Raji (cell line): ENCODE measurements at regions not wholly inside any gene's neighbourhood (a gene's known extent, or its start where the extent isn't known, plus 50 kb on each side); places are given as distances from the start of the nearest gene placed in this dataset.

Experiments used
- POLR2A ChIP-seq: IDR thresholded peaks from 2 replicates; pipeline ENCODE4 v1.6.1; 2011; ENCODE audit warnings: low read depth, low read length, control low read depth; ENCODE audit not compliant: insufficient read depth

- TF ChIP-seq POLR2A: no peak
Measured at GRCh38 chr22:48581205-48581766, 1246.4 kb downstream of the BRD1 start.

GRCh38 chr22:48580481-48580970 is 1247.1 kb downstream of the BRD1 start:
- TF ChIP-seq POLR2A: no peak

- no peak for TF ChIP-seq POLR2A
Measured at GRCh38 chr22:48579928-48580309, 1247.8 kb downstream of the BRD1 start.

DNA sequence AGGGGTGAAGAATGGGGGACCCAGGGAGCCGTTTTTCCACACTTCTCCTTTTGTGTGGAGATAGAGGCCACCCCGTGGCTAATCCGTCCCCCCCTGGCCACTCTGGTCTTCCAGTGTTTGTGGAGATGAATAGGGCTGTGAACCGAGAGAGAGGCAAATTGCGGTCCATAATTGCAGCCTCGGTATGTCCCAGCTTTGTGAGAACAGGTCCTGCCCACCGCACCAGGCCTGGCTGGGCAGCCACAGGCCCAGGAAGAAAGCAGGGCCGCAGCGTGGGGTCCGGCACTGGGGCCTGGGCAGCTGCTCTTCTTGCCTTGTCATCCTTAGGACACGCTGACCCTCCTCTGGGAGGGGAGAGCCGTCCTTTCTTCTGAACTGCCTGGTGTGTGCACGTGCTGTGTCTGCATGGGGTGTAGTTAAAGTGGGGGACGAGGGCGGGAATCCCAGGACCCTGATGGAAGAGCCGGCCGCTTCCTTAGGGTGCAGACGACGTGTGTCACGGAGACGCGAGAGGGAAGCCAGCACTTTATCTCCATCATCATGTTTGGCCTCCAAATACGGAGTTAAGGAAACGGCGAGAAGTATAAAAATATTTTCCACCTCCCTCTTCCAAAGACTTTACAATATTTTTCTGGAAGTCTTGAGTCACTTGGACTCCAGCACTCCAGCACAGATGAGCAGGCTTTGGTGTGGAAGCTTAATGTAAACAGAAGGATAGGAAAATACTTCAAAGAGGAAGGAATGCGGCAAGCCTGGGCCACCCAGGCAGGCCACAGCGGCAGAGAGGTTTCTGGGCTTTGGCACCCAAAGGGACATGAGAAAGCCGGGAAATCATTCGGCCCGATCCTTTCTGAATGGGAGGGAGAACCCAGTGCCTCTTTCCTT is 1248.4 kb downstream of the BRD1 start:
- no peak for TF ChIP-seq POLR2A

DNA sequence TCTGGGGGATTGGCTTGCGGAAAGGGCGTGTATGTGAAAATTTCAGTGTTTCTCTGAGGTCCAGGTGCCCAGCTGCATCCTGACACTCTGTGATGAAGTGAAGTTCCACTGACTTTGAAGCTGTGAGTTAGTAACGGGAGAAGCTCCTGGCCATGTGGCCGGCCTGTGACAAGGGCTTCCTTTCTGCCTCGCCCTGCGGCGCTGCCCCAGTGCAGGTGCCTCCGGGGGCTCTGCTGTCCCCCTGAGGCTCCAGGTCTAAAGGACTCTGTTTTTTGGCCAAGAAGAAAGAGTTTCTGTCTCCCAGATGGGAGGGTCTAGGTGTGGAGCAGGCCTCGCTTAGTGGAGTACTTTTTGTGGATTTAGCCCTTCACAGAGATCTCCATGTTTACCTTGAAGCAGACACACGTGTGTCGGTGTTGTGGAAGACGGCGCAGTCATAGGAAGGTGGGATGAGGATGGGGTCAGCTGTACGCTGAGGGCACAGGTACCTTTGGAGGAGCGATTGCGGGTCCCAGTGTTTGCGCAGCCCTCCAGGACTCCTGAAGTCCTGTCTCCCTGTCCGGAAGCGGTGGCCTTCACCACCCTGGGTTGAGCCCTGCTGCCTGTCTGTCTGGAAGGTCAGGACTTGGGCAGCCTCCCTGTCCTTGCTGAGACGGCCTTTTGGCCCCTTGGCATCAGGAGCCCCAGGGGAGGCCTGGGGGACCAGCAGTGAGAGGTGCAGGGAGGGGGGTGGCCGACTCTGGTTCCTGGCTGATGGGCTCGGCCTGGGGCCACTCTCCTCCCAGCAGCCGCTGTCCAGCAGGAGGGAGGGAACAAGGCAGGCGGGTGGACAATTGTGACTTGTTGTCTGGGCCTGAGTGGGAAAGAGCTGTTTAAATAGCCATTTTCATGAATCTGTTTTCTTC is 1249.3 kb downstream of the BRD1 start:
- no peak for TF ChIP-seq POLR2A

DNA sequence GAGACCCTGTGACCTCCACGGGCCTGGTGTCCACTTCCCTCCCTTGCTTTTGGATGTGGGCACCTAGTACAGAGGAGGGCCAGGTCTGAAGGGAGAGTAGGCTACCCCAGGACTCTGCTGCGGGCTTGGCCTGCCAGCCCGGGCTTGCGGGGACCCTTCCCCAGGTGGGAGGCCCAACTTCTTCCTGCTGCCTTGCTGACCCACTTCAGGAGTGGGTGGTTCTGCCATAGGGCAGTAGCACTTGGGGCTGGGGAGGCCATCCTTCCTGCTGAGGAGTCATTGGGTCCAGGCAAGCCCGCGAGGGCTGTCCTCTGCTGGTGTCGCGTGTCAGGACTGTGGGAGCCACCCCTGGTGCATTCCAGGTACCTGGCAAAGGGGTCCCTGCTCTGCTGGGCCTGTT is 1250.0 kb downstream of the BRD1 start:
- no peak for TF ChIP-seq POLR2A

DNA sequence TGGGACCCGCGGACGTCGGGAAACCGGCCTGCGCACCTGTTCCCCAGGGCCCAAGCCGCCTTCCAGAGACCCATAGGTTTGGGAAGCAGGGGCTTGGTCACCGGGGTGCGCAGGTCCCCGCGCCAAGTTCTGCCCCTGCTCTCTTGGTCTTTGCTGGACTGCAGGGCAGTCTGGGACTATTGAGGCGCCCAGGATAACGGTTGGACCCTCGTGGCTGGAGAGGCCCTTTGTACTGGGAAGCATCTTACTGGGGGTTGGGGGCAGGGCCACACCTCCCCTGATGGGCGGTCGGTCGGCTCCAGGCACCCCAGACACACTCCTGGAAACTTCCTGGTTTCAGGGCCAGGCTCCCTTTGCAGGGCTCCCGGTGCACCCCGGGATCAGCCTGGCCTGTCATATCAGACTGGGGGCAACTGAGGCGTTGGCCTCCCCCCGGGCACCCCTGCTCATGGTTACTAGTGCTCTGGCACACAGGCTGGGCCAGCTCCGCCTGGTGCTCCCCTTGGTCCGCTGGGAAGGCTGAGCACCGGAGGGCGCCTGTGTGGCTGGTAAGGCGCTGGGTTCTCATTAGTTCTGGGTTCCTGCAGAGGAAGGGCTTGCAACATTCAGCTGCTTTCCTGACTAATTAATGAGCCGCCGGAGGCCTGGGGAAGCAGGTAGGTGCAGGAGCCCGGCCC is 1250.5 kb downstream of the BRD1 start:
- TF ChIP-seq POLR2A: no peak

- no peak for TF ChIP-seq POLR2A
Measured at GRCh38 chr22:48576333-48577013, 1251.2 kb downstream of the BRD1 start.

- TF ChIP-seq POLR2A: no peak
Measured at GRCh38 chr22:48575618-48576332, 1251.9 kb downstream of the BRD1 start.

DNA sequence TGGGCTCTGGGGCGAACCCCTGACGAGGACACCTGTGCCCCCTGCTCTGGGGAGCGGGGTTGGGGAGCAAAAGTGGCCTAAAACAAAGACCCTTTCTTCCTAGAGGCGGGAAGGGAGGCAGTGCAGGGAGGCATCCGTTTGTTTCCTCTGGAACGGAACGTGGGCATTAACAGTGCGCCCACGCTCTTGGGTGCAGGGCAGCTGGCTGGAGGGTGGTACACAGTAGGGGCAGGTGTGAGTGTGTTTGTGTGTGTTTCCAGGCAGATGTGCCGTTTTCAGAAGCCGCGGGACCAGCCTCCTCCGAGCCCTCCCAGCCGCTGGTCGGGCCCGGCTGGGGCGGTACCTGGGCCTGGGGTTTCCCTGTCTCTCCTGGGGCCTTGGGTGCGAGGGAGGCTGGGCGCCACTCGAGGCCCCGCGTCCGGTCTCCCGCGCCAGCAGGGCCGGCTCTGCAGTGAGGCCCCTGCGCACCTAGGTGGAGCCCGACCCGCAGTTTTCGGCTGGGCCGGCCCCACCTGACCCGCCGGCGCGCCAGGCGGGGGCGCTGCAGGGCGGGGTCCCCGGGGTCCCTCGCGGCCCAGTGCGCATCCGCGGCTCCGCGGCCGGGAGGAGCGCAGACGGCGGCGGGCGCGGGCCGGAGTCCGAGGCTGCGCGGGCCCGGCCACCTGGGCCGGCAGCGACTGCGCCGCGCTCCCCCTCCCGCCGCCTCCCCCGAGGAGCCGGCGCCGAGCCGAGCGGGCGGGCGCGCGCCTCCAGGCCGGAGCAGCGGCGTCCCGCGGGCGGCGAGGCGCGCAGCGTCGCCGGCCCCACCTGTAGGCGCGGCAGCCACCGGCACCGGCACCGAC is 1252.7 kb downstream of the BRD1 start:
- no peak for TF ChIP-seq POLR2A

DNA sequence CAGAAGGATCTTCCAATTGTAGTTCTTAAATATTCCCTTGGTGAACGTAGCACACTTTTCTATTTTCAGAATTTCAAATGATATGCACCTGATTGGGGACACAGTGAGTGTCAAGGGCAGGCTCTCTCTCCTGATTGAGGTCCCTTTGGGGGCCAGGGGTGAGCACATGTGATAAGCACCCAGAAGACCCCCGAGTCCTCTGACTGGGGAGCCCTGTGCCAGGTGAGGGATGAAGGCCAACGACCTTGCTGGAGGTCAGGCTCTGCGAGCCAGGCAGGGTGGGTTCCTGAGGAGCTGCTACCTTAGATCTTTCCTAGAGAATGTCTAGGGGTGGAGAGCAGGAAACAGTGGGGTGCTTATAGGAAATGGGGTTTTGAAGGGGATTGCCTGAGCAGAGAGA is 1253.9 kb downstream of the BRD1 start:
- TF ChIP-seq POLR2A: no peak

DNA sequence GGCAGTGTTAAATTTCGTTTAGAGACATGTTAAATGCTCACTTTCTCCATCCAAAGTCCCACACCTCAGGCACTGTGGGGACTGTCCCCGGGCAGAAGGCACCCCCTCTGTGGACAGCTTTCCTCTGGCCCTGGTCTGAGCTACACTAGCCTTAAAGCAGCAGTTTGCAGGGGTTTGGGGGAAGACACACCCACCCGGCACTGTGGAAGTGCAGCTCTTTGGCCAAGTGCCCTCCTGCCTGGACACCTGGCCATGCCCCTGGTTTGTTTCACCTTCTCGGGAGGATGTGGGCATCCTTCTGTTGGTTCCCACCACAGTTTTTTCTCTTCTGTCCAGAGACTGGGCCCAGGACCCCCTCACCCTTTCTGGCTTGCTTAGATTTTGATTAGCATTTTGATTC is 1254.7 kb downstream of the BRD1 start:
- TF ChIP-seq POLR2A: no peak

- TF ChIP-seq POLR2A: no peak
Measured at GRCh38 chr22:48570912-48571311, 1256.8 kb downstream of the BRD1 start.

DNA sequence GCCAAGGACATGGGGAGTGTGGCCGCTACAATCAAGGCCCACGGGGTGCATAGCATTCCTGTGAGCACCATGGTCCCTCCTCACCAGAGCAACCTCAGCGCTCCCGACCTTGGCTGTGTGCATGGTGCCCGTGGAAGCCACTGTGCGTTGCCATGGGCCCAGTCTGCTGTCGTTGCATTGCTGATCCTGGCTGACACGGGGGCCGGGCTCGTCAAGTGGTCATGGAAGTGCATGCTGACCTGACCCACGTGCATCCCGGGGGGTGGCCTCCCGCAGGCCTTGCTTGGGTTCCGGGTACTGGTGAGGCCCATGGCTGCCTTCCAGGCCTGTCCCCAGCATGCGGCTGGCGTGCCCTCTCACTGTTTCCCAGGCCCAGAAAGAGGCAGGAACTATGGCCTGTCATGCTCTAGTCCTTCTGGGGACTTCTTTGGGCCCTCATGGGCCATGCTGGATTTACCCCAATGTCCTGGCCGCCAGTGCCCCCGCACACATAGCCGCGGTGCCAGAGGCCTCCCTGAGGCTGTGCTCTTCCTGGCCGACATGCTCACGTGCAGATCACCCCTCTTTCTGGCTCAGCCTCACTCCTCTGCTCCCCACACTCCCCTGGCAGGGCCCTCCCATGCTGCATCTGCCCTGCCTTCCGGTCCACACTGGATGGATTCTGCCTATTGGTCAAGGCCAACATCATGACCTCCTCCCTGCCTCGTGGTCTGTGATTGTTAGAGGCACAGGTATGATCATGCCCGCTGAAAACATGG is 1258.0 kb downstream of the BRD1 start:
- TF ChIP-seq POLR2A: no peak
